GM19023 (cell line): ENCODE measurements at regions not wholly inside any gene's neighbourhood (a gene's known extent, or its start where the extent isn't known, plus 50 kb on each side); places are given as distances from the start of the nearest gene placed in this dataset.

ENCODE experiments used
- ATAC-seq: cut with Tn5 transposase; IDR thresholded peaks from one replicate; pipeline ENCODE4 v1.9.1; 2021; ENCODE audit warnings: mild to moderate bottlenecking, moderate library complexity; ENCODE audit not compliant: unreplicated experiment

DNA sequence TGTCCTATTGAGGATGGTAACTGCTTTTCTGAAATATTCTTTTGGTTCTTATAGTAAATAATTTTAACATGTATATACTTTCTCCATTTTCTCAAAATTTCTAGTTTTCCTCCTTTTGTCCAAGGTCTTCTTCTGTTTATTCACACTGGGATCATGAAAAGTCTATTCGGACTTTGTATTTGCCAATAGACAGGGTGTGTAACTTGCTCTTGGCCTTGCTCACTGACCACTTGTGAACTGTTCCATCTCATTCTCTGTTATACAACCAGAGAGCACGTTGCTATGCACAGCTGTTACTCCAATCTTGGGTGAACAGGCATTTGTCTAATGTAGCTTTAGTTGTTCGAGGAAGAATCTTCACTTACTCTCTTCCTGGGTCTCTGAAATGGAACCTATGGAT is 388.9 kb downstream of the SH3GL2 start:
- no peak for ATAC-seq

DNA sequence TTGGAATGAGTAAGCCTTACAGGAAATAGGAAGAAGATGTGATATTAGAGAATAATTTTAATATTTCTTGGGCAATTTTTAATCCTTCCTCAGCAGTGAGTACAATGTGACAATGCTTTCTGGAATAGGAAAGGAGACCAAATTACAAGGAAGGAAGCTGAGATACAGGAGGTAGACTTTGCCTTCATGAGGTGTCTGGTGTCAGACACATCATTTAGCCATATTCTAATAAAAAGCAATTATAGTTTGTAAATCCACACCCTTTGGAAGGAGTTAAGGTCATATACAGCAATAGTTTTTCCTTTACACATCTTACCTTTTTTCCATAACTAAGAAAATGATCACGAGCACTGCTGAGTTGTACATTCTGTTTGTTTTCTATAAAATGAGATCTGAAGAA is 390.4 kb downstream of the SH3GL2 start:
- ATAC-seq = no peak

DNA sequence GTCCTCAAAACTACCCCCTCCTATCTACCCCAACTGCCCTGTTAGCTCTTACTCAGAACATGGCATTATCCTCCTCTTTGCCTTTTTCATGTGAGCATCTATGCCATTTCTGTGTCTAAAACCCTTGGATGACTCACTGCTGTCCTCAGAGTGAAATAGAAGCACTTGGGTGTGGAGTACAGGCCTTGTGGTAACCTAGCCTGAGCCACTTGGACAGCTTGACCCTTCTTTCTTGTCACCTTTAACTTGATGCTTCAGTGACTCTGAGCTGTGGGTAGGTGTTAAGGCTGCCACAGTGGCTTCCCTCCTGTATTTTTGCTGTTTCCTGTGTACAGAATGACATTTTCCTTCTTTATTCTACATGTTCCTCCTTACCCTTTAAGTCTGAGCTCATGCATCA is 391.4 kb downstream of the SH3GL2 start:
- no peak for ATAC-seq

DNA sequence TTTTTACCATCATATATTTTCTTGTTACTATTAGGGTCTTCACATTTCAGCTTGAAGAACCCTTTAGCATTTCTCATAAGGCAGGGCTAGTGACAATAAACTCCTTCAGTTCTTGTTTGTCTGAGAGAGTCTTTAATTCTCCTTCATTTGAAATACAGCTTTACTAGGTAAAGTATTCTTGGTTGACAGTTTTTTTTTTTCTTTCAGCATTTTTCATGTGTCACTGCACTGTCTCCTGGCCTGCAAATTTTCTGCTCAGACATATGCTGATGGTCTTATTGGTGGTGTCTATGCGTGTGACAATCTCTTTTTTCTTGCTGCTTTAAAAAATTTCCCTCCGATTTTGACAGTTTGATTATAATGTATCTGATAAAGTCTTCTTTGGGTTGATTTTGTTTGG is 399.9 kb downstream of the SH3GL2 start:
- no peak for ATAC-seq

DNA sequence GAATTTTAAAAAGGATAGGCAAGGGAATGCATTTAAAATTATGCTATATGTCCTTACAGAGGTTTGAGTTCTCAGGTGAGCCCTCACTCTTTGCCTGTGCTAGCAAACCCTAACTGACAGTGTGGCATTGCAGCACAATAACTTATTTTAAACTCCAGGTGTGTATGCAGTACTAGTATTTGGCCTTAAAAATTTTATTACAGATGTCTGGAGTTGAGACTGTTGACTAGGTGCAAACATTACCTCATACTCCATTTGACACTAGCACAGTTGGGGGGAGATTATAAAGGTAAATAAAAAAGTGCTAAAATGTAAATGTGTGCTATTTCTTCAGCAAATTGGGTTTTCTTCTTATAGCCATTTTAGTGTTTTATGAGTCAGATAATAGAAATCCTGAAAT is 407.7 kb downstream of the SH3GL2 start:
- no peak for ATAC-seq

DNA sequence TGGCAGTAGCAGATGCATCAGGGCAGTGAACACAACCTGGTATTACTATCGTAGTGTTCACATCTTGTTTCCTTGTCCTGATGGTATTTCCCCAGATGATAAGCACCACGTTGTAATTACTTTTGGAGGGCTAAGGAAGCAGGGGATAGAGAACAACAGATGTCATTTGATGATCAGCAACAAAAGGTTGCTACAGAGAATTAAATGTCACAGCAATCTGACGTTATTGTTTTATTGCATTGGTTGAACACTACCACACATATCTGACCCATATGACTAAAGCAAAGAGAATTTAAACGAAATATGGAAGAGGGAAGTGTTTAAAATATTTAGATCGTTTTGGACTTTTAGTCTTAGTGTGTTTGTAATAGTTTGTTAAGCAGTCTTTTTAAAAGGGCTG is 408.3 kb downstream of the SH3GL2 start:
- ATAC-seq = no peak

DNA sequence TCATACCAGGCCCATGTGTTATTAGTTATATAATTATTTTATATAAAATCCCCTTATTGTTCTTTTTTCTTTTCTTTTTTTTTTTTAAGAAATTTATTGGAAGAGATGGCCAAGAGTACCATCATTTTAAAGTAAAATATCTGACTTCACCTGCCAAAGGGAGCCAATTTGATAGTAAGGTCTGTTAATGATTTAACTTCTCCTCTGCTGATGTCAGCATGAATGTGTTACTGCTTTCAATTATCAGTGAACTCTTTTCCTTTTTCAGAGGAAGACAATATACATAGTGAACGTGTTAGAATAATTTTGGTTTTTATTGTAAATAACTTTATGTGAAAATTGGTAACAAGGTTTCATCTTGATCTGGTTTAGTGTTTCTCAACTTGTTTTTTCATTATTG is 409.6 kb downstream of the SH3GL2 start:
- no peak for ATAC-seq

DNA sequence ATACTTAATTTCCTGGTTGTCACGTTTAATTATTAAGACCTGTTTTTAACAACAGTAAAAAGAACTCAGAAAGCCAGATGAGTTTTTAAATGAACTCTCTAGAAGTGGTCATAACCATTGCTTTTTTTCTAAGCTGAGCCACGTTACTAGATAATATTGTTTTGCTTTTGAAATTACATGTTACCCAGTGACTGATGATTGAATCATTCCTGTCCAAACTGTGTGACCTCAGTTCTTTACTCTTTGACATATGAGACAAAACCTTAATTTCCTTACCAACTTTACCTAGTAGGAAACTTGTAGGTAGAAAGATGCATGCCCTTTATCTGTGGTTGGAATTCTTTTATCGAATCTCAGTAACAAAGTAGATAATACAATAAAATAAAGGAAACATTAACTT is 411.7 kb downstream of the SH3GL2 start:
- no peak for ATAC-seq

DNA sequence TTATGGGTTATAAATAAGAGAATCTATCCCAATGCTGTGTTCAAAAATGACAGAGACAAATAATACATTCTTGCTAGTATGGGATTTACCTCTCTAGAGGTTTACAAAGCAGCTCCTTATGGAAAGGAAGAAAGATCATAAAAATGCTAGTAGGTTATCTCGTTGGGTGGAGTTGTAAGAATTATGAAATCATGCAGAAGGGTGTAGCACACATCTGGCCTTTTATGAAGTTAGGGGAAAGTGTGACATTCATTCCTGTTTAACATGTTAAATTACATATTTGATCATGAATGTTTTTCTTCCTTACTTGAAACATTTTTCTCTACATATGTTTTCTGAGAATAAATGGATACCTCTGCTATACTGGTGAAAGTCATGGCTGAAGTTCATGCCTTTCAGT is 414.2 kb downstream of the SH3GL2 start:
- no peak for ATAC-seq

DNA sequence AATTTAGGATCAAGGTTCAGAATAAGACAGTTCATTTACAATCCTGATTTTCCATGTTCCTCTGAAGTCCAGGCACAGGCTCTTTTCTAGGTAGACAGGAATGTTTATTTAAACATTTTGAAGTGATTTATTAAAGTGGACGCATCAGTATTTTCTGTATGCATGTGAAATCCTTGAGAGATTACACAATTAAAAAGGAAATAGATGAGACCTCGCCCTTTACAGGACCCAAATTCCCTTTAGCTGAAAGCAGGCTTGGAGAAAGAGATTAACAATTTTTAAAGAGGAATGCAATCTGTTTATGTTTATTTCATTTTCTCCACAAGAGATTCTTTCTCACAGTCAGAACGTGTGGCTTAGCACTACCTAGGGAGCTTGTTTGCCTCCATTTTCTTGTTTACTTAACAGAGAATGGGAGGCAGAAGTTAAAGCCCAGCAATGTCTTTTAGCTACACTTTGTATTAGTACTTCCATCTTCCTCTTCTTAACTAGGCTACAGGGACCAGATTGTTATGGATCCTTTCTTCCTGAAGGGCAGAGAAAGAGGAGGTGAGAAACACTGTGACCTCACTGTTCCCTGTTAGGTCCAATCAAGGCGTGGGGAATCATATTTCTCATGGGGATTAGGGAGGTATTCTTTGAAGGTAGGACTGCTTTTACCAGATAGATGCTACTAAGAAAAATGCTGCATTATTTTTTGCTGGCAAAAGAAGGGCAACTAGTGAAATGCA is 416.0 kb downstream of the SH3GL2 start:
- no peak for ATAC-seq

DNA sequence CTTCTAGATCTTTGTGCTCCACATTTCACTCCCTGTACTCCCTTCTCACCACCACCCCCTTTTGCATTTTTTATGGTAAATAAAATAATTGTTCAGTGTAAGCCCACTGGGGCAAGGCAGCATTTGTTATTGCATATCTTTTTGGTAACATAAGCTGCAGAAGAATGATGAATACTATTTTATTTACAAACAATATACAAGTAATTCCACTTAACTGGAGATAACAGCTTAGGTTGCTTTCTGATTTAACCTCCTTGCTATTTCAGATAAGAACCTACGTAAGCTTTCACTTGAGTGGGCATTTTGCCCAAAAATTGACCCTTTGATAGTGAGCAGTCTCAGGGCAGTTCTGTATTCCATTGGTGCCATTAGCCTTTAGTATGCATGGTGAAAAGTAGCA is 417.9 kb downstream of the SH3GL2 start:
- ATAC-seq = no peak

DNA sequence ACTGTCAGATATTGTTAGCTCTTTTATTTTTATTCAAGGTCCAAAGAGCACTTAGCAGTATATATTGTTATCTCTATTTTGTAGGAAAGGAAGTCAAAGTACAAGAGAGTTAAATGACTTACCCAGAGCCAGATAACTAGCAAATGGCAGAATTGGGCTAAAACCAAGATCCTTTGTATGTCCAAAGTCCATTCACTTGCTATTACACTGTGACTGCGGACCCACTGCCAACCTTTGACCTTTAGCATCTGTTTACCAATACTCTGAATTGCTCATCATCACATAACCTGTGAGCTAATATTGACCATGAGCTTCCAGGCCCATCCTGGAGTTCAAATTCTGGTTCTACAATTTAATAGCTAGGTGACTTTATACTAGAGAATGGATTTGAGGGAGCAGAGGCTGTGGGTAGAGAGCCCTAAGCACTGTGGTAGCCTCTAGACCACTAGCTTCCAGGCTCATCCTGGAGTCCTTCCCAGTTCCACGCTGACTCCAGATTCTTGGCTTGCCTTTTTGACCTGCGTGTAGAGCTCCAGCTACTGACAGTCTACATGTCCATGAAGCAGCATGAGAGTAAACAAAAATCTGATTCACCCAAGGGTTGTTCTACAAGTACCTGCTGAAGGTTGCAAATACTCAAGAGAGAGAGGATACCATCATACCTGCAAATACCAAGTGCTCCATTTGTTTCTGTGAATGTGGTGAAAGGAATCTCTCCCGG is 424.0 kb downstream of the SH3GL2 start:
- ATAC-seq = no peak

DNA sequence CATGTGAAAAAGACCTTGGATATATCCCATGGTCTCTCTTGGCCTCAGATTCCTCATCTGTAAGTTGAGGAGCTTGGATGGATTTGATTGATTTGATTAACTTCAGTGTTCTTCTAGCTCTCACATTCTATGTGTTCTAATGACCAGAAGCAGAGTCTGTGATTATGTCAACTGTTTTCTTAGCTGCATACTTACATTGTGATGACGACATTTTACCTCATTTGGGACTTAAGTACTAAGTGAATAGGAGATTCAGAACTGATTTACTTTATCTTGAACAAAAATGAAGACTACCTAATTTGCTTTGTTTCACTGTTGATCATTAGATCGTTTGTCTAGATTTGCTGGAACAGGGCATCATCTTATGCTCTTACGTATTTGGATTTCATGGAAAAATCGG is 427.7 kb downstream of the SH3GL2 start:
- no peak for ATAC-seq

DNA sequence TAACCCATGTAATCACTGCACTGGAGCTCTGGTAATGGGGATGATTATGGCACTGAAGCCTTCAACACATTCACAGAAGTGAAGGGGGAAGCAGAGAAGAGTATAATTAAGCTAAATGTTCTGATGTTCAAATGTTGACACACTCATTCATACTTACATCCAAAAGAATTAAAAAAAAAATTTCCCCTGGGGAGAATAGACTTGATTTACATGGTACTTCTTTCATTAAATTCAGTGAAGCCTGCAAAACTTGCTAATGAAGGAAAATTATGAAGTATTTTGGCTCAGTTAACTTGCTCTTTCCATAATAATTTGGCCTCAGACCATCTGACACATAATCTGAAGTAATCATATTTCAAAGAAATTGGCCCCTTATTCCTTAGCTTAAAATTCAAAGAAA is 428.8 kb downstream of the SH3GL2 start:
- no peak for ATAC-seq

DNA sequence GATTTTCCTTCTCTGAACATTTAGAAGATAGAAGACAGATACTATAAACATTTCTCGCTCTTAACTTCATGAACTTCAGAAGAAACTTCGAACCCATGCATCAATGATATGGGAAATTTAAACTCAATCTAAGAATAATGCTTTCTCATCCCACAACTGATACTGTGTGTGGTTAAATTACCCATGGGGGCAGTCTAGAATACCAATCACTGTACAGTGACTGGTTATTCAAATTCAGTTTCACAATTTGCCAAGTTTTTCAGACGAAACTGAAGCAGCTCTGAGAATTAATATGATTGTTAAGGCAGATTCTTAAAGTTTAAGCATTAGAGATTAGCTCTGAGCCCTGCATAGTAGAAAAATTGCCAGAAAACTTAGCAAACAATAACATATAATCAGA is 431.0 kb downstream of the SH3GL2 start:
- ATAC-seq = no peak

DNA sequence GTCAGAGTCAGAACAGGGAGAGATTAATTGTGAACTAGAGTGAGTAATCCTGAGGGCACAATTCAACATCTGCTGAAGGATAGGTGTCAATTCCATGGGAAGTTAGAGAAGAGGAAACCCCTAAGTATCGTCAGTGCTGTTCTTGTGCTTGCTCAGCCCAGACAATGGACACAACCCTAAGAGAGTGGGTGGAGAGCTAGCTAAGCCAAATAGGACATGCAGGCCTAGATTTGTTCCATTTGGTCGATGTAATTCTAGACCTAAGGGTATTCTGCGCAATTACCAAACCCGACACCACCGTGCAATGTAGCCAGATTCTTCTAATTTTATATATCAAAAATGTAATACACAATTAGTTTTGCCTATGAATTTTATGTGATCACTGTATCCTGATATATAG is 431.6 kb downstream of the SH3GL2 start:
- no peak for ATAC-seq

DNA sequence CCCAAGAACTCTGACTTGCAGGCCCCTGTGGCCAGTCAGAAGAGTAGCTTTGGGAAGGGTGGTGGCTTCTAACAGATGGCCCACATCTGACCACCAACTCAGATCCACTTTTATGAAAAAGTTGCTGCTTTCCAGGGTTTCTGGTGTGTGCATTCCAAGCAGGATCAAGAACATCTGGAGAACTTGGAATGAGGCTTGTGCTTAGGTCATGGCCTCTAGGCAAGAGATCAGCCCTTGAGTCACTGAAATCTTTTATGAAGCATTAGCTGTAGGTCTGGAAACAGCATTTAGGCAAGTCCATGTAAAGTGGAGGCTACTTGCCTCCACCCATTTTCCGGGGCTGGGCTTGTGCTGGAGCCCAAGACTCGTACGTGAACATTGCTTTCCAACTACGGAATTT is 433.3 kb downstream of the SH3GL2 start:
- ATAC-seq = no peak

DNA sequence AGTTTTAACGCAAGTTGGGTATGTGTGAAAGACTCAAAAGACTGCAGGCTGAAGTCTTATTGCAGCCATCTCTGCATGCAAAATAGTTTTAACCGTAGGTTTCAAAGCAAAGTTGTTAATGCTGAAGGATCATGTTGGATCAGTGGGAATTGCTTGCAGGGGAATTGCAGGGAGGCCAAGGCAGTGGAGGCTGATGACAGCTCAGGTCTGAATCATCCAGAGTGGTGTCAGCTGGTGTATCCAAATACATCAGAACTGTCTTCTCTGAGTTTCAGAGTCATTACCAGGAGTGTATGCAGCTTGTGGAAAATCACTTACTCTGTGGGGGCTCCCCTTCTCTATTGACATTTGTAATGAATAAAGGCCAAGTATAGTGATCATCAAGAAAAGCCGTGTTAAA is 435.7 kb downstream of the SH3GL2 start:
- ATAC-seq = no peak

DNA sequence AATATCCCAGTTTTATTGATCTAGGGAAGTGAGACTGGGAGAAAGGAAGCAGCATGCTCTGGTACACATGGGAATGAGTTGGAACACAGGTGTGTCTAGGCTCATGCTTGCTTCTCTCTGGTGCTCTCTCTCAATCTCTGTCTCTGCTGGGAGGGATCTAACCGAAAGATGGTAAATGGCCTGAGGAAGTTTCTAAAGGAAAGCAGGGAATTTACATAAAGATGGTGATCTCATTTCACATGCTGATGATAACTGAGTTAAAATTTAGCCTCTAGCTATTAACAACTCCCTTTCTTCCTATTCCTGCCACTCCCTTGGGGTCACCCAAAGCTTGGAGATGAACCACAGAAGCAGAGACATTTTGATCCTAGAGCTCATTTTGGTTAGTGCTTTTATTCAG is 436.2 kb downstream of the SH3GL2 start:
- no peak for ATAC-seq

DNA sequence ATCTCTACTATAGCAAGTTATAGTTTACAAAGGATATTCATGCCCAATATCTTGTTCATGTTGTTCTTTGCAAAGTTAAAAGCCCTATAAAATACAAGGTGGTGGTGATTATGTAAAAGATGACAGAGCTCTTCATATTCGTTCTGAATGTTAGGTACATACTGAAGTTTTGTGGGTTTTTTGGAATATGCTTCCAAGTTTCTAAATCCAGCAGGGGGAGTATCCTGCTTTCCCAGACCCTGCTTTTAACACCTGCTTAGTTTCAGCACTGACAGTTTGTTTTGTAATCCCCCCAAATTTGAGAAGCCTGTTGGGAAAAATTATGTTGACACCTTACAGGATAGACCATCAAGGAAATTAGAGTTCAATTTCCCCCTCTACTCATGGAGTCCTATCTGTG is 438.3 kb downstream of the SH3GL2 start:
- ATAC-seq = no peak

DNA sequence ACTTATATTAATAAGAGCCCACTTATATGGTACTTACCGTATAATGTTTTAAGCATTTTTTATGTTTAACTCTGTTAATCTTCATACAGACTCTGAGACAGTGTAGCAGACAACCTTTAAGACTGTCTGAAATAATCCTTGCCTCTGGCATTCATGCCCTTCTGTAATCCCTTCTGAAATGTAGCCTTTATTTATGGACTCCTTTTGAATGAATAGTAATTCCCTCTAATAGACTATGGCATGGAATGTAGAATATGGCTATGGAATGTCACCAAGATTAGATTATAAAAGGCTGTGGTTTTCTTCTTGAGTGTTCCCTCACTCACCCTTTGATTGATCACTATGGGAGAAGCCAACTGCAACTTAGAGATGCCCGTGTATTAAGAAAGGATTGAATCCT is 439.4 kb downstream of the SH3GL2 start:
- no peak for ATAC-seq

DNA sequence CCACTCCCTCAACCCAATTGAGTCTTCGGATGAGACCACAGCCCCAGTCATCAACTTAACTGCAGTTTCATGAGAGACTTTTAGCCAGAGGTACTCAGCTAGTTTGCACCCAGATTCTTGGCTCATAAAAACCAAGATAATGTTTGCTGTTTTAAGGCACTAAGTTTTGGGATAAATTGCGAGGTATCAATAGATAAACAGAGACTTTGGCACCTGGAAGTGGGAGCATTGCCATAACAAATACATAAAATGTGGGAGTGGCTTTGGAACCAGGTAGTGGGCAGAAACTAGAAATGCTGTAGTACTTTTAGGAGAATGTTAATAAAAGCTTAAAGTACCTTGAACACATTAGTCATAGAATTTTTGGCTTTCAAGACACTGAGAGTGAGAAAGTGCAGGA is 439.8 kb downstream of the SH3GL2 start:
- no peak for ATAC-seq
